GM12878 (cell line): ENCODE measurements at regions not wholly inside any gene's neighbourhood (a gene's known extent, or its start where the extent isn't known, plus 50 kb on each side); places are given as distances from the start of the nearest gene placed in this dataset.

Experiments used
- TAF1 ChIP-seq: IDR thresholded peaks from 2 replicates; pipeline ENCODE4 v1.6.1; 2011; ENCODE audit warnings: mild to moderate bottlenecking, low read depth, low read length, borderline replicate concordance
- TF ChIP-seq, protein P1 (sequence below), 3 experiments: IDR thresholded peaks in 2 of 3; conservative IDR thresholded peaks in 1 of 3; 2 replicates each; pipeline ENCODE4 v1.5.1; 2011; ENCODE audit warnings: low read depth in 3 of 3, low read length in 3 of 3, mild to moderate bottlenecking in 3 of 3, control low read depth in 2 of 3, moderate library complexity in 2 of 3, inconsistent platforms in 1 of 3, mixed read lengths in 1 of 3; ENCODE audit not compliant: control insufficient read depth in 2 of 3, insufficient read depth in 1 of 3; ENCODE audit errors: extremely low read depth in 1 of 3

DNA sequence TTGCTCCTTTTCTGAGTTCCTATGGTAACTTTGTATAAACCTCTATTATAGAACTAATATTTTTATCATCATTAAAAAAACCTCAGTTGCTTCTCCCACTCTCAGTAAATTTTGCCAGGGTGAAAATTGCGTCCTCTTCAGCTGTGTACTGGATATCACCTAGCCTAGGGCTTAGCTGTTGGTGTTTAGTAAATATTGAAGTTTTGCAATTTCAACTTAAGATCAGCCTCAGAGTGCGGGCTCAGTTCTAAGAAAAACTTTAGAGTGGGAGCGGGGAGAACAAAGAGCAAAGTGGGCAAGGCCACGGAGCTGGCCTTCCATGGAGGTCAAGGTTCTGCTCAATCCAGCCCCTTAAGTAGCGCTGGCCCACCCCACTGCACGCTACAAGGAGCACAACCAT, 488.3 kb upstream of the SPRED2 start:
- no peak for TF ChIP-seq TAF1
- TF ChIP-seq, protein P1, sequence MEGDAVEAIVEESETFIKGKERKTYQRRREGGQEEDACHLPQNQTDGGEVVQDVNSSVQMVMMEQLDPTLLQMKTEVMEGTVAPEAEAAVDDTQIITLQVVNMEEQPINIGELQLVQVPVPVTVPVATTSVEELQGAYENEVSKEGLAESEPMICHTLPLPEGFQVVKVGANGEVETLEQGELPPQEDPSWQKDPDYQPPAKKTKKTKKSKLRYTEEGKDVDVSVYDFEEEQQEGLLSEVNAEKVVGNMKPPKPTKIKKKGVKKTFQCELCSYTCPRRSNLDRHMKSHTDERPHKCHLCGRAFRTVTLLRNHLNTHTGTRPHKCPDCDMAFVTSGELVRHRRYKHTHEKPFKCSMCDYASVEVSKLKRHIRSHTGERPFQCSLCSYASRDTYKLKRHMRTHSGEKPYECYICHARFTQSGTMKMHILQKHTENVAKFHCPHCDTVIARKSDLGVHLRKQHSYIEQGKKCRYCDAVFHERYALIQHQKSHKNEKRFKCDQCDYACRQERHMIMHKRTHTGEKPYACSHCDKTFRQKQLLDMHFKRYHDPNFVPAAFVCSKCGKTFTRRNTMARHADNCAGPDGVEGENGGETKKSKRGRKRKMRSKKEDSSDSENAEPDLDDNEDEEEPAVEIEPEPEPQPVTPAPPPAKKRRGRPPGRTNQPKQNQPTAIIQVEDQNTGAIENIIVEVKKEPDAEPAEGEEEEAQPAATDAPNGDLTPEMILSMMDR (IDR thresholded peaks at IDR 0.05 in 2 of 3, conservative IDR thresholded peaks at IDR 0.05 in 1 of 3; ENCODE audit: control insufficient read depth in 2 of 3, extremely low read depth in 1 of 3, insufficient read depth in 1 of 3, low read depth in 3 of 3, low read length in 3 of 3): no peak
